Dendritic cell treated with granulocyte-macrophage colony-stimulating factor and Interleukin-4, amounts not matched to agents 40 ng/mL and 50 ng/mL, for 4 days (primary cell): ENCODE measurements at regions not wholly inside any gene's neighbourhood (a gene's known extent, or its start where the extent isn't known, plus 50 kb on each side); places are given as distances from the start of the nearest gene placed in this dataset.

Experiments
- H3K27ac Mint-ChIP-seq: one replicate; pipeline ENCODE4 v1.8.0; 2022; ENCODE audit warnings: mild to moderate bottlenecking, mixed read lengths
- H3K27me3 Mint-ChIP-seq: one replicate; pipeline ENCODE4 v1.8.0; 2022; ENCODE audit warnings: mild to moderate bottlenecking, mixed read lengths
- H3K36me3 Mint-ChIP-seq: one replicate; pipeline ENCODE4 v1.8.0; 2022; ENCODE audit warnings: low read depth, mixed read lengths
- H3K4me1 Mint-ChIP-seq: one replicate; pipeline ENCODE4 v1.8.0; 2022; ENCODE audit warnings: low read depth, mixed read lengths
- H3K4me3 Mint-ChIP-seq: one replicate; pipeline ENCODE4 v1.8.0; 2022; ENCODE audit warnings: mild to moderate bottlenecking, moderate library complexity, mixed read lengths
- H3K9me3 Mint-ChIP-seq: one replicate; pipeline ENCODE4 v1.8.0; 2022; ENCODE audit warnings: mixed read lengths
- intact Hi-C: fragments of 100-400 bp; cut with micrococcal nuclease; formaldehyde crosslinking; loops from one replicate; pipeline ENCODE4 v1.15.0; 2022

DNA sequence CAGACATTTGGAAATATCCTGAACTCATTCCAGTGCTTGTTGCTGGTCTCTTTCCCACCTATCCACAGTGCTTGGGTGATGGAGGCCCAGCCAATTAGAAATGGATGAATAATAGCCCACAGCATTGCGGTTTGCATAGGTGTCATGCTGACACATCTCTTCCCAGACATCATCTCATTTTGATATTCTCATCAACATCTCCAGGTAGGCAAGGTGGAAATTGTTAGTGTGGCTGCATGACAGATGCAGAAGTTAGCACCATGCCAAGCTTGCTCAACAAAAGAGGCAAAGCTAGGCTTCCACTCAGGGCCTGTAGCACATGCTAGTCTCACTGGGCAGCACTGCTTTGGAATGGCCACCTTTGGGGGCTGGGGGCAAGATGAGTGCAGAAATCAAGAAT lies 1118.9 kb downstream of the VRK1 start:
- no peak overlapping the region for H3K4me3 Mint-ChIP-seq
- H3K27me3 Mint-ChIP-seq, result no peaks in the 10 kb centered on the region
- H3K27ac Mint-ChIP-seq, result no peak overlapping the region
- no peaks in the 10 kb centered on the region for H3K36me3 Mint-ChIP-seq
- intact Hi-C loops, result no loop called here
- peaks cover 8% of the 10 kb centered on the region for H3K9me3 Mint-ChIP-seq
- H3K4me1 Mint-ChIP-seq, result no peaks in the 10 kb centered on the region

DNA sequence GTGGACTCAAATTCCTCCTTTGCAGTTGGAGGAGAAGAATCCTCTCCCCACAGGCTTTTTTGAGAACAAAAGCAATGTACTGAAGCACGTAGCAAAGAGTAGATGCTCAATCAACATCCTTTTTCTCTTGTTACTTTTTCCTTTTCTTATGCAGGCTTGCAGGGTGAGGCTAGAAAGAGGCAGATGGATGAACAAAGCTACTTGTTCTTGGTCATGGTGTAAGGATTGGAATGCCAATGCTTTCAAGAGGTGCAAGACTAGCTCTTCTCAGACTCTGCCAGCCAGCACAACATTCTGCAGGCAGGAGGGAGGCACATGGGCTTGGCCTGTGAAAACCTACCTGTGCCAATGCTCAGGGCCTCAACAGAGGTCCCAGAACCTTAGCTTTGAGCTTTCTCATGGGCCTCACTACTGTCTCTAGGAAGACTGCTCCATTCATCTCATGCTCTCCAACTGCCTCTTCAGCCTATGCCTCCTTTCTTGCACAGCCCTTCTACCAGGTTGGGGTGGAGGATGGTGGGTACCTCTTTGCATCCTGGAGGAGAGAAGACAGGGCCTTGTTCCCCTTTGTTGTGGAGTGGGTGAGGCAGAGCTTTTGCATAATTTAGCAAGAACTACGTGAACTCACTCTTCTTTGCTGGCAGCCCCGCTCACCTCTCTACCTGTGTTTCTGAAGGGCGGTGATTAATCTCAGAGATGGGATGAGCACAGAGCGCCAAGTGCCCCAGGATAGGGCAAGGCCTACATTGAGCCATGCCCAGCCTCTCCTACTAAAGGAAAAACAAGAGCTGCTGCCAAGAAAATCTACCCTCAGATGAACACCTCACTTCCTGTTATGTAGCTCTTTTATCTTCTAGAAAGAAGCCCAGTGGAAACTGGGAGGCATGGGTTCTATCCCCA lies 1119.7 kb downstream of the VRK1 start:
- H3K27ac Mint-ChIP-seq, result no peak overlapping the region
- intact Hi-C loops, result no loop called here
- H3K4me3 Mint-ChIP-seq, result no peak overlapping the region
- no peaks in the 10 kb centered on the region for H3K4me1 Mint-ChIP-seq
- H3K36me3 Mint-ChIP-seq, result no peaks in the 10 kb centered on the region
- peaks cover 8% of the 10 kb centered on the region for H3K9me3 Mint-ChIP-seq
- no peaks in the 10 kb centered on the region for H3K27me3 Mint-ChIP-seq

DNA sequence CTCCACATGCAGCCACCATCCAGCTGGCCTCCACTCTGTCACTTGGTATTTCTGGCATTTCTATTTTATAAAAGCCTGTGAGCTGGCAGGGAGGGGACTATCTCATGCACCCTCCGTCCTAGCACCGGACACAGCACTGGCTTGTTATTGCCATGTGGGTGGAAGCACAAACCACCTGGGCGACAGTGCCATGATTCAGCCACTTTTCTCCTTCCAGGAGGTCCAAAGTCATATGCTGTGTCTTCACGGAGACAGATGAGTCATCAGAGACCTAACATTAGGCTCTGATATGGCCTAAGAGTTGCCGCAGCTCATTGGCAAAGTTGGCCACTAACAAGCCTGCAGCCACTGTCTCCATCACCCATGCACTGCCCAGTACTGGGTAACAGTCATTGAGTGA lies 1123.0 kb downstream of the VRK1 start:
- H3K27me3 Mint-ChIP-seq, result no peaks in the 10 kb centered on the region
- peaks cover 8% of the 10 kb centered on the region for H3K9me3 Mint-ChIP-seq
- H3K36me3 Mint-ChIP-seq, result no peaks in the 10 kb centered on the region
- no peak overlapping the region for H3K4me3 Mint-ChIP-seq
- no peak overlapping the region for H3K27ac Mint-ChIP-seq
- no peaks in the 10 kb centered on the region for H3K4me1 Mint-ChIP-seq
- intact Hi-C loops, result no loop called here

DNA sequence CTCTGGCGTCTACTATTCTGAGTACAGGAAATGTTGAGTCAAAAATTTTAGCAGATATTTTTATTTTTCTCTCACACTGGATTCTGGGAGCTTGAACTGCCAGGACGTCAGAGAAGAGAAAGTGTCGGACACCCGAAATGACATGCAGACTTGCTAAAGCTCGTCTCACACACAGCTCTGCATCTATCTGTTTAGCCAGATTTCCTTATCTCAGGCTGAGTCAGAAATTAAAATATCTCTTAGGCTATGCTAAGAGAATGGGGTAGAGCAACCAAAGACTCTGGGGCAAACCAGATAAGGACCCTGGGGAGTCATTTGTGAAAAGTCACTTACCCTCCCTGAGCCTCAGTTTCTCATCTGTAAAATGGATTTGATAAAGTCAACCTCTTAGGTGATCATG lies 1124.1 kb downstream of the VRK1 start:
- no peaks in the 10 kb centered on the region for H3K36me3 Mint-ChIP-seq
- no peaks in the 10 kb centered on the region for H3K27me3 Mint-ChIP-seq
- no peaks in the 10 kb centered on the region for H3K4me1 Mint-ChIP-seq
- H3K9me3 Mint-ChIP-seq, result peaks cover 15% of the 10 kb centered on the region
- no peak overlapping the region for H3K27ac Mint-ChIP-seq
- intact Hi-C loops, result no loop called here
- no peak overlapping the region for H3K4me3 Mint-ChIP-seq

DNA sequence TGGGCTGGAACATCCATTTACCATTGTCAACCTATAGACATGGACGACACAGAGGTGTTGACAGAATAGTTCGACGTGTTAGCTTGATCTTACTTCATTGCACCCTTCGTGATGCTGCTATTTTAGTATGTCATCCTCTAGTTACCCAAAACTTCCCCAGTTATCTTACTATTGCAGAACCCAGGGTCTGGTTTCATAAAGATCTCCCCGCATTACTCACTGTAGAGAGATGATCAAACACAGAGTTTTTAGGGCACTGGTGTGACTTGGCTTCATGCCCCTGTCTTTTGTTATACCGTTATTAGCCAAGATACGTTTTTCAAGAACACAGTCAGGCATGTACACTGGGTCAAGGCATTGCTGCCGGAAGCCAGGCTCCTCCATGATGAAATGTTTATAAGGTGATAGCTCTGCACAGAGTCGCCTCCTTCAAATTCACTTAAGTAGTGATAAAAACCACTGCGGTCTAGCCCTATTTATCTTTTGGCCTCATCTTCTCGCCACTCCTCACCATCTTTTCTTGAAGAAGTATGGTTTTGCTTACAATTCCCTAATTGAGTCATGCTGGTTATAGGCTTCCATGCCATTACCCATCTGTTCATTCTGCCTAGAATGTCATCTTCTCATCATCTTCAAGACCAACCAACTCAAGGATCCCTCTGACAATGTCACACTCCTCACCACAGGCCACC lies 1127.9 kb downstream of the VRK1 start:
- H3K27me3 Mint-ChIP-seq, result no peaks in the 10 kb centered on the region
- H3K4me3 Mint-ChIP-seq, result no peak overlapping the region
- no peak overlapping the region for H3K27ac Mint-ChIP-seq
- H3K36me3 Mint-ChIP-seq, result no peaks in the 10 kb centered on the region
- no peaks in the 10 kb centered on the region for H3K4me1 Mint-ChIP-seq
- intact Hi-C loops, result no loop called here
- peaks cover 23% of the 10 kb centered on the region for H3K9me3 Mint-ChIP-seq

DNA sequence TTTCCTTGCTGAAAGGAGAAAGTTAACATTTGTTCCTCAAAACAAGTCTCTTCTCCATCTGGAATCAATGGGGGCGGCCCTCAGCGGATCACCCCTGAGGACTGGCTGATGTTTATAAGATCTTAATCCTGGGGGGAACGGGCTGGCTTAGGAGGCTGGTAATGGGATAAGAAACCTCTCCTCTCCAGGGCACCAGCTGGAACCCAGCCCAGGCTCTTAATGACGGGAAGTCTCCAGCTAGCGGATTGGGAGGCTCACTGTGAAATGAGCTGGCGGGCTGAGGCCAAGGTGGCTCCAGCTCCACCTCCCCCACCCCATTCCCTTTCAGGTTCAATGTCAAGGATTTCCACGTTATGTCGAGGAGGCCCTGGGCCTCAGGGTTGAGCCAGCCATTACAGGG lies 1133.0 kb downstream of the VRK1 start:
- Mint-ChIP-seq H3K4me3 (no peak overlapping the region), H3K4me1 (no peaks in the 10 kb centered on the region), H3K27me3 (no peaks in the 10 kb centered on the region), H3K36me3 (no peaks in the 10 kb centered on the region), H3K27ac (no peak overlapping the region), H3K9me3 (peaks cover 32% of the 10 kb centered on the region)
- intact Hi-C loops, result no loop called here

DNA sequence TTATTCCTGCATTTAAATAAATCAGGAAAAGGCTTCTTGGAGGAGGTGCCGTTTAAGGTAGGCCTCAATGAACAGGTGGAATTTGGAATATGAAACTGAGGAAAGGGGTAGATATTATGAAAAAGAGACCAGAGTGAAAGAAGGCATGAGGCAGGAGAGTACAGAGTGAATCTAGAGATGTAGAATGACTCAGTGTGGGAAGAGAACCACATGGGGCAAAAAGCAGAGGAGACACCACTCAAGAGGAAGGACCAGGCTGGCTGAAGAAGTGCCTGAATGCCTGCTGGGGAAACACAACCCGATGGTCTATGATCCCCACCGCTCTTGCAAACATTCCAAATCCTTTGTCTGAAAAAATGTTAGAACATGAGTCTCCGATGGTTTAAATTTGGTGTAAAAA lies 1134.1 kb downstream of the VRK1 start:
- Mint-ChIP-seq H3K4me3 (no peak overlapping the region), H3K4me1 (no peaks in the 10 kb centered on the region), H3K27me3 (no peaks in the 10 kb centered on the region), H3K36me3 (no peaks in the 10 kb centered on the region), H3K27ac (no peak overlapping the region), H3K9me3 (peaks cover 26% of the 10 kb centered on the region)
- intact Hi-C loops, result no loop called here

DNA sequence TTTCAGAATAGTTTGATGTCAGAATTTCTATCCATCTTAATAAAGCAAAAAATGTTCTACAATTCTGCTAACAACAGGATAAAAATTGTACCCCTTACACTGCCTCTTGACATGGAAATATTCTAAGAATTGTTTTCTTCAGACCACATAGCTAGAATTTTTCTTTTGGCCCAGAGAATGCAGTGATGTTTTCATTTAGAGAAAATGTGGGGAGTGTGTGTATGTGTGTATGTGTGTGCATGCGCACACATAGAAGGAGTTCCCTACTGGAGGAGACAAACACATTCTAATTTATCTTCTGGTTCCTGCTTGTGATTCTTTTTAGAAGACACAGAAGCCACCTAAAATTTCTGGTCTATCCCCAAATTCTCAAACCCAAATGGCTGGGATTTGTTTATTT lies 1145.7 kb downstream of the VRK1 start:
- H3K4me3 Mint-ChIP-seq, result no peak overlapping the region
- no peaks in the 10 kb centered on the region for H3K27me3 Mint-ChIP-seq
- no peaks in the 10 kb centered on the region for H3K4me1 Mint-ChIP-seq
- no peaks in the 10 kb centered on the region for H3K36me3 Mint-ChIP-seq
- no peak overlapping the region for H3K27ac Mint-ChIP-seq
- H3K9me3 Mint-ChIP-seq, result no peaks in the 10 kb centered on the region
- intact Hi-C loops, result no loop called here

DNA sequence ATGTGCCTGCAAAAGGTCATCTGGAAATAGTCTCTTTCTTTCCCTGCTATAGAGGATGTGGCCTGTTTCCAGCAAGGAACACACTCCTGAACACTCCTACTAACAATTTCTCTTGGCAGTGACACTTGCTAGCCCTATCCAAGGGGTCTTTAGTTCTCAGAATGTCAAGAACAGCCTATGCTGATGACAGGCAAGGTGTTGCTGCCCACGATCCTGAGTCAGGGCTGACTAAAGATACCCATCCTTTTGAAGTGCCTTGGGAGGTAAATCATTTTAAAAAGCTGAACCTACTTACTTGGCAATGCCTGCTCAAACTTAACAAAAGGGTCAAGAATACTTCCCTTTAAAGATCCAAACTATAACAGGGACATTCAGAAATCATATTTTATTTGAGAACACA lies 1146.4 kb downstream of the VRK1 start:
- intact Hi-C loops, result no loop called here
- no peaks in the 10 kb centered on the region for H3K4me1 Mint-ChIP-seq

DNA sequence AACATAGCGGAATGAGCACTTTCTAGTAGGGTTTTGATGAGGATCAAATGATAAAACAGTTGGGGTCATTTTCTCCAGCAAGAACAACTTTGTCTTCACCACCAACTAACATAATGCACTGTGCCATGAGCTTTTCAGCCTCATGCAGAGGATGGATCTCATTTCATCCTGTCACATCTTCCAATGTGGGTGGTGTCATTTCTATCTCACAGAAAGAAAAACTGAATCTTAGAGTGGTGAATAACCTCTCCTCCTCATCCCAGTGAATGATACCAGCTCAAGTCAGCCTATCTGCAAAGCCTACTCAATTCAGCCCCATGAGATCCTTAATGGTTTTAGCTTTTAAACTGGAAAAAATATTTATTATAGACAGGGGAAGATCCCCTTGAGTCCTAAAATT lies 1147.2 kb downstream of the VRK1 start:
- no peak overlapping the region for H3K4me3 Mint-ChIP-seq
- H3K27me3 Mint-ChIP-seq, result no peaks in the 10 kb centered on the region
- H3K27ac Mint-ChIP-seq, result no peak overlapping the region
- intact Hi-C loops, result no loop called here
- no peaks in the 10 kb centered on the region for H3K9me3 Mint-ChIP-seq
- no peaks in the 10 kb centered on the region for H3K36me3 Mint-ChIP-seq
- H3K4me1 Mint-ChIP-seq, result no peaks in the 10 kb centered on the region

More for the DNA sequence above, 1146.4 kb downstream of the VRK1 start:
- Mint-ChIP-seq H3K36me3 (no peaks in the 10 kb centered on the region), H3K4me3 (no peak overlapping the region), H3K27me3 (no peaks in the 10 kb centered on the region), H3K9me3 (no peaks in the 10 kb centered on the region), H3K27ac (no peak overlapping the region)

DNA sequence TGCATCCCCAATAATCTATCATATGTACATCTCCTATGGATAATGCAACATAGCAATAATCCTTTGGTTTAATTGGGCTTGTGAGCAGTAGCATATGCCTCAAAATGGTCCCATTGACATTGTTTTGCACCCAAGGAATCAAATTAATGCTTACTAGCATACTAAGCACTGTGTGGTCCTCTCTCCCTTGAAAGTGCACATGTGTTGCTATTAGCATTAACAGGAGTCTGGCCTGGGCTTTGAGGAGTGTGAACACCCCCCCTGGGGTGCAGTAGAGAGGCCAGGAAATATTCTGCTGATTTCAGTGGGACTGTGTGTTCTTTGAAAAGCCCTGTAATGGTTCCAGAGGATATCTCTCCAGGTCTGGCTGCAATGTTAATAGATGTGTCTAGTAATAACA lies 1148.4 kb downstream of the VRK1 start:
- no peaks in the 10 kb centered on the region for H3K9me3 Mint-ChIP-seq
- intact Hi-C loops, result no loop called here
- H3K27me3 Mint-ChIP-seq, result no peaks in the 10 kb centered on the region
- H3K4me1 Mint-ChIP-seq, result no peaks in the 10 kb centered on the region
- no peak overlapping the region for H3K27ac Mint-ChIP-seq
- H3K4me3 Mint-ChIP-seq, result no peak overlapping the region
- no peaks in the 10 kb centered on the region for H3K36me3 Mint-ChIP-seq

DNA sequence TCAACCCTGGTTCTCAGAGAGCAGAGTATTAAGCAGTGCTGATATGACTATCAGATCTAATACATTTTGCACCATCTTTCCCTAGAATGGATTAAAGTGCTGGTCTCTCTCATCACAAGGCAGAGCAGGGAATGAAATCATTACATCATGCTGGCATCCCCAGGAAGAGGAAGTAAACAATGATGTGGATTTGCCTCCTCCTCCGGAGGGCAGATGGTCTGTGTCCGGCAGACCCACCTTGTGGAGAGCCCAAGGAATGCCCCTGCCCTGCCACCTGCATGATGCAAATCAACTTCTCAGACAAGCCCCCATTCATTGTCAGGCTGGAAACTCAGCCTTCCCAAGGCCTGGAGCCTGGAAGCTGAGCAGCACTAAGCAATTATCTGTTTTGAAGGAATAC lies 1149.1 kb downstream of the VRK1 start:
- intact Hi-C loops, result no loop called here
- no peaks in the 10 kb centered on the region for H3K4me1 Mint-ChIP-seq
- H3K27me3 Mint-ChIP-seq, result no peaks in the 10 kb centered on the region
- H3K9me3 Mint-ChIP-seq, result no peaks in the 10 kb centered on the region
- H3K27ac Mint-ChIP-seq, result no peak overlapping the region
- no peak overlapping the region for H3K4me3 Mint-ChIP-seq
- no peaks in the 10 kb centered on the region for H3K36me3 Mint-ChIP-seq

DNA sequence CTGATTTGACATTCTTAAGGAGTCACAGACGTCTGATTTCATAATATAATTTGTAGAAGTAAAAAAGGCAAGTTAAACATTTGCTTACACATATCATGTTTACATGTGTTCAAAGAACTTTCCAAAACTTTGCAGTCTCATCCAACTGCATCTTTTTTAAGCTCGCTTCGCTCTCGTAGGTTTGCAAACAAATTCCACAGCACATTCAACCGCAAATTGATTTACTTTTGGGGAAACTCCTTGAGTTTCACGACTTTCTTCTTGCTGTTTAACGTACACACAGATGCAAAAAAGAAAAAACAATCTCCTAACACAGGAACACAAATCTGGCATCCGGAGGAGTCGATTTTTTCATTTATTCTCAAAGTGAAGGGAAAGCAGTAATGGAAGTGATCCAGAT lies 1149.5 kb downstream of the VRK1 start:
- H3K36me3 Mint-ChIP-seq, result no peaks in the 10 kb centered on the region
- no peak overlapping the region for H3K27ac Mint-ChIP-seq
- no peaks in the 10 kb centered on the region for H3K9me3 Mint-ChIP-seq
- intact Hi-C loops, result no loop called here
- no peaks in the 10 kb centered on the region for H3K4me1 Mint-ChIP-seq
- no peaks in the 10 kb centered on the region for H3K27me3 Mint-ChIP-seq
- H3K4me3 Mint-ChIP-seq, result no peak overlapping the region

DNA sequence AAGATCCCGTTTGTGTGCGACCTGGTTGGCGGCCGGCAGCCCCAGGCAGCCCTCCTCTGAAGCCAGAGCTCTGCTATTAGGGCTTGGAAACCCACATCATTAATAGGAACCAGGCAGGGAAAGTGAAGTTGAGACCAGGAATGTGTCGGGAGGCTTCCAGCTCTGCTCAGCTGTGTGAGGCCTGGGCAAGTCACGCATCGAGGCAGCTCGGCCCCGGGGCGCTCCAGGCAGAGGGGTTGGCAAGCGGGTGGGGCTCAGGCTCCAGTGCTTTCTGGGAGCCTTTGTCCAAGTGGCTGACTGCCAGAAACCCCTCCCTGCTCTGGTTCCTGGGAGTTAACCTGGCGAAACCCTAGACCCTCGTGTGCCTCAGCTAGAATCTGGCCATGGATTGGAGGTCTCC lies 1151.7 kb downstream of the VRK1 start:
- H3K4me3 Mint-ChIP-seq, result no peak overlapping the region
- H3K4me1 Mint-ChIP-seq, result no peaks in the 10 kb centered on the region
- H3K36me3 Mint-ChIP-seq, result no peaks in the 10 kb centered on the region
- H3K27ac Mint-ChIP-seq, result no peak overlapping the region
- no peaks in the 10 kb centered on the region for H3K27me3 Mint-ChIP-seq
- intact Hi-C loops, result no loop called here
- no peaks in the 10 kb centered on the region for H3K9me3 Mint-ChIP-seq
